Trophoblast cell (in vitro differentiated cells and primary cell): ENCODE measurements at regions not wholly inside any gene's neighbourhood (a gene's known extent, or its start where the extent isn't known, plus 50 kb on each side); places are given as distances from the start of the nearest gene placed in this dataset.

Experiments
- DNase-seq, 2 donors: peaks; one replicate each; pipeline ENCODE4 v3.0.0-alpha.2; 2016
- H2AFZ ChIP-seq: 2 replicates; pipeline ENCODE4 v1.6.1; 2013; ENCODE audit warnings: low read length, moderate library complexity, mild to moderate bottlenecking; ENCODE audit not compliant: insufficient read depth, poor library complexity
- H2AK5ac ChIP-seq: 2 replicates; pipeline ENCODE4 v1.6.1; 2013; ENCODE audit warnings: mild to moderate bottlenecking, low read length
- H2BK120ac ChIP-seq: 2 replicates; pipeline ENCODE4 v1.6.1; 2013; ENCODE audit warnings: low read length, mild to moderate bottlenecking, moderate library complexity; ENCODE audit not compliant: insufficient read depth, poor library complexity
- H2BK12ac ChIP-seq: 2 replicates; pipeline ENCODE4 v1.6.1; 2013; ENCODE audit warnings: mild to moderate bottlenecking, low read length, moderate library complexity
- H2BK5ac ChIP-seq: 2 replicates; pipeline ENCODE4 v1.6.1; 2013; ENCODE audit warnings: low read length, low read depth, moderate library complexity, mild to moderate bottlenecking; ENCODE audit not compliant: poor library complexity
- H3K14ac ChIP-seq: 2 replicates; pipeline ENCODE4 v1.6.1; 2013; ENCODE audit warnings: mild to moderate bottlenecking, low read length
- H3K18ac ChIP-seq: 2 replicates; pipeline ENCODE4 v1.6.1; 2013; ENCODE audit warnings: mild to moderate bottlenecking, low read length
- H3K23ac ChIP-seq: 2 replicates; pipeline ENCODE4 v1.6.1; 2013; ENCODE audit warnings: low read length
- H3K27ac ChIP-seq: 2 replicates; pipeline ENCODE4 v1.5.1; 2013; ENCODE audit warnings: low read depth, mild to moderate bottlenecking, inconsistent platforms, low read length, moderate library complexity
- H3K27me3 ChIP-seq: 2 replicates; pipeline ENCODE4 v1.6.1; 2013; ENCODE audit warnings: inconsistent platforms, mild to moderate bottlenecking, low read length, moderate library complexity; ENCODE audit not compliant: insufficient read depth
- H3K36me3 ChIP-seq, 2 experiments: 1 replicate in 1 of 2; 2 replicates in 1 of 2; pipeline ENCODE4 v1.6.1; 2013; ENCODE audit warnings: low read length in 2 of 2, mild to moderate bottlenecking in 2 of 2, moderate library complexity in 1 of 2; ENCODE audit not compliant: insufficient read depth in 2 of 2, control insufficient read depth in 1 of 2
- H3K4ac ChIP-seq: 2 replicates; pipeline ENCODE4 v1.6.1; 2013; ENCODE audit warnings: low read depth, mild to moderate bottlenecking, low read length, moderate library complexity
- H3K4me1 ChIP-seq, 2 experiments: 1 replicate in 1 of 2; 2 replicates in 1 of 2; pipeline ENCODE4 v1.6.1; 2013; ENCODE audit warnings: low read length in 2 of 2, mild to moderate bottlenecking in 2 of 2, moderate library complexity in 1 of 2; ENCODE audit not compliant: insufficient read depth in 2 of 2, control insufficient read depth in 1 of 2
- H3K4me2 ChIP-seq: 2 replicates; pipeline ENCODE4 v1.6.1; 2013; ENCODE audit warnings: inconsistent platforms, mild to moderate bottlenecking, low read length, moderate library complexity
- H3K4me3 ChIP-seq: 2 replicates; pipeline ENCODE4 v1.5.1; 2013; ENCODE audit warnings: mild to moderate bottlenecking, low read depth, low read length, inconsistent platforms
- H3K79me1 ChIP-seq: one replicate; pipeline ENCODE4 v1.6.1; 2013; ENCODE audit warnings: low read length
- H3K79me2 ChIP-seq: 2 replicates; pipeline ENCODE4 v1.6.1; 2013; ENCODE audit warnings: low read length, mild to moderate bottlenecking; ENCODE audit not compliant: control insufficient read depth, insufficient read depth, poor library complexity
- H3K9ac ChIP-seq: 2 replicates; pipeline ENCODE4 v1.6.1; 2013; ENCODE audit warnings: mild to moderate bottlenecking, low read length
- H3K9me3 ChIP-seq: 2 replicates; pipeline ENCODE4 v1.6.1; 2013; ENCODE audit warnings: low read depth, mild to moderate bottlenecking, control low read depth, inconsistent platforms, low read length; ENCODE audit not compliant: insufficient read depth
- H4K12ac ChIP-seq: 2 replicates; pipeline ENCODE4 v1.6.1; 2013; ENCODE audit warnings: low read depth, mild to moderate bottlenecking, low read length, moderate library complexity
- H4K8ac ChIP-seq: 2 replicates; pipeline ENCODE4 v1.6.1; 2013; ENCODE audit warnings: low read depth, mild to moderate bottlenecking, low read length, moderate library complexity
- H4K91ac ChIP-seq: one replicate; pipeline ENCODE4 v1.6.1; 2013; ENCODE audit warnings: low read depth, mild to moderate bottlenecking, low read length, moderate library complexity
- WGBS: extraction: QIAGEN DNeasy Blood & Tissue Kit; methylation state at CpG from one replicate; pipeline ENCODE4 v1.1.7; 2013; ENCODE audit warnings: missing lambda C conversion rate; ENCODE audit not compliant: insufficient read length, insufficient coverage; ENCODE audit errors: extremely low coverage; 5-methylcytosine and 5-hydroxymethylcytosine counted together

GRCh38 chr16:76926042-76926441 is 264.9 kb upstream of the MON1B start:
- H2BK120ac ChIP-seq = no peak overlapping the region
- peaks cover 0 to 4% of the 10 kb centered on the region in 2 experiments for H3K4me1 ChIP-seq
- H2BK12ac ChIP-seq = peak overlapping the region; percentile 80
- H3K18ac ChIP-seq = no peak overlapping the region
- H3K9ac ChIP-seq = no peak overlapping the region
- no peak overlapping the region for H4K8ac ChIP-seq
- H3K9me3 ChIP-seq = no peaks in the 10 kb centered on the region
- no peaks in the 10 kb centered on the region for H3K79me2 ChIP-seq
- no peak for DNase-seq
- no peaks in the 10 kb centered on the region for H3K36me3 ChIP-seq
- H3K27ac ChIP-seq = no peak overlapping the region
- H3K14ac ChIP-seq = no peak overlapping the region
- no CpG with 5 or more reads among the region's 2 CpGs for WGBS
- no peak overlapping the region for H4K12ac ChIP-seq
- H2AK5ac ChIP-seq = no peak overlapping the region
- no peaks in the 10 kb centered on the region for H3K27me3 ChIP-seq
- no peak overlapping the region for H3K4ac ChIP-seq
- H3K79me1 ChIP-seq = no peaks in the 10 kb centered on the region
- H2BK5ac ChIP-seq = no peak overlapping the region
- H3K4me2 ChIP-seq = no peak overlapping the region
- no peak overlapping the region for H2AFZ ChIP-seq
- no peak overlapping the region for H4K91ac ChIP-seq
- no peak overlapping the region for H3K4me3 ChIP-seq
- no peak overlapping the region for H3K23ac ChIP-seq

GRCh38 chr16:76926595-76926994 is 264.4 kb upstream of the MON1B start:
- no peaks in the 10 kb centered on the region for H3K79me2 ChIP-seq

GRCh38 chr16:76931186-76931585 is 259.8 kb upstream of the MON1B start:
- Histone ChIP-seq H3K4me3 (no peak overlapping the region), H3K14ac (no peak overlapping the region), H2BK5ac (no peak overlapping the region), H3K27me3 (no peaks in the 10 kb centered on the region), H4K91ac (no peak overlapping the region), H3K18ac (no peak overlapping the region), H3K4ac (no peak overlapping the region), H4K12ac (no peak overlapping the region), H2AFZ (no peak overlapping the region), H4K8ac (no peak overlapping the region), H2BK12ac (no peak overlapping the region), H3K27ac (no peak overlapping the region), H3K79me1 (no peaks in the 10 kb centered on the region), H3K79me2 (no peaks in the 10 kb centered on the region), H3K9ac (no peak overlapping the region), H3K36me3 (no peaks in the 10 kb centered on the region), H3K9me3 (no peaks in the 10 kb centered on the region), H3K4me2 (no peak overlapping the region), H3K4me1 (peaks cover 0 to 1% of the 10 kb centered on the region in 2 experiments), H3K23ac (no peak overlapping the region), H2AK5ac (no peak overlapping the region), H2BK120ac (no peak overlapping the region)
- WGBS = no CpG with 5 or more reads among the region's 1 CpG
- DNase-seq = no peak

More at GRCh38 chr16:76926595-76926994, 264.4 kb upstream of the MON1B start:
- DNase-seq = no peak
- Histone ChIP-seq H2AK5ac (no peak overlapping the region), H2BK12ac (no peak overlapping the region), H3K23ac (no peak overlapping the region), H3K4me3 (no peak overlapping the region), H3K27me3 (no peaks in the 10 kb centered on the region), H2BK5ac (no peak overlapping the region), H3K4ac (no peak overlapping the region), H3K4me1 (peaks cover 0 to 4% of the 10 kb centered on the region in 2 experiments), H2AFZ (no peak overlapping the region), H3K27ac (no peak overlapping the region), H3K14ac (no peak overlapping the region), H4K8ac (no peak overlapping the region), H3K9ac (no peak overlapping the region), H4K91ac (no peak overlapping the region), H3K9me3 (no peaks in the 10 kb centered on the region), H4K12ac (no peak overlapping the region), H3K79me1 (no peaks in the 10 kb centered on the region), H3K18ac (no peak overlapping the region), H2BK120ac (no peak overlapping the region), H3K36me3 (no peaks in the 10 kb centered on the region), H3K4me2 (no peak overlapping the region)
- WGBS = no CpG with 5 or more reads among the region's 1 CpG

GRCh38 chr16:76932541-76933211 is 258.3 kb upstream of the MON1B start:
- no peak overlapping the region for H3K27ac ChIP-seq

More at GRCh38 chr16:76932541-76933211, 258.3 kb upstream of the MON1B start:
- H3K79me1 ChIP-seq = no peaks in the 10 kb centered on the region
- DNase-seq = no peak
- H3K14ac ChIP-seq = no peak overlapping the region
- H3K18ac ChIP-seq = no peak overlapping the region
- H4K12ac ChIP-seq = no peak overlapping the region
- no CpG with 5 or more reads among the region's 1 CpG for WGBS
- no peaks in the 10 kb centered on the region for H3K27me3 ChIP-seq
- H4K8ac ChIP-seq = no peak overlapping the region
- H3K4me1 ChIP-seq = no peaks in the 10 kb centered on the region
- no peak overlapping the region for H3K23ac ChIP-seq
- H2BK12ac ChIP-seq = no peak overlapping the region
- H3K79me2 ChIP-seq = no peaks in the 10 kb centered on the region
- H3K4me2 ChIP-seq = no peak overlapping the region
- H4K91ac ChIP-seq = no peak overlapping the region
- no peak overlapping the region for H3K4ac ChIP-seq
- H3K9ac ChIP-seq = no peak overlapping the region
- no peak overlapping the region for H2AK5ac ChIP-seq
- H2BK5ac ChIP-seq = no peak overlapping the region
- H2BK120ac ChIP-seq = no peak overlapping the region
- H3K9me3 ChIP-seq = no peaks in the 10 kb centered on the region
- H3K4me3 ChIP-seq = no peak overlapping the region
- H3K36me3 ChIP-seq = no peaks in the 10 kb centered on the region
- no peak overlapping the region for H2AFZ ChIP-seq
